ENCODE measurements at regions not wholly inside any gene's neighbourhood (a gene's known extent, or its start where the extent isn't known, plus 50 kb on each side); places are given as distances from the start of the nearest gene placed in this dataset.

DNA sequence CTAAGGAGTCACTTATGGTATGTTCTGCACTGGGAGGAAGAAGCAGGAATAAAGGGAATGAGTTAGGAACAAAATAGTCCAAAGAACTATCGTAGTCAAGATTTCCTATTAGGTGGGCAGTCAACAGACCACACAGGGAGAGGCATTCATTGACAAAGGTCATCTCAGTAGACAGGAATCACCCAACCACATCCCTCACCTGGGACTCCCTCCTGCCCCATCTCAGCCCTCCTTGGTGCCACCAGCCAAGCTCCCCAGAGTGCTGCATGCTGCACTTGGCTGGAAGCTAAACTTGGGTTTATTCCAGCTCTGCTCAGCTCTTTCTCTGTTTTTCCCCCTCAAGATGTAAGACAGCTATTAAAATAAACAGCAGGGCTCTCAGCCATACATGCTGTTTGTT is 72.3 kb upstream of the CTNNB1 start:
- peaks cover 6% of the 10 kb centered on the region for H3K36me3 Mint-ChIP-seq
- no peak overlapping the region for H3K27ac Mint-ChIP-seq
- no peaks in the 10 kb centered on the region for H3K27me3 Mint-ChIP-seq
- no peak overlapping the region for H3K4me3 Mint-ChIP-seq
- TF ChIP-seq, protein P1, sequence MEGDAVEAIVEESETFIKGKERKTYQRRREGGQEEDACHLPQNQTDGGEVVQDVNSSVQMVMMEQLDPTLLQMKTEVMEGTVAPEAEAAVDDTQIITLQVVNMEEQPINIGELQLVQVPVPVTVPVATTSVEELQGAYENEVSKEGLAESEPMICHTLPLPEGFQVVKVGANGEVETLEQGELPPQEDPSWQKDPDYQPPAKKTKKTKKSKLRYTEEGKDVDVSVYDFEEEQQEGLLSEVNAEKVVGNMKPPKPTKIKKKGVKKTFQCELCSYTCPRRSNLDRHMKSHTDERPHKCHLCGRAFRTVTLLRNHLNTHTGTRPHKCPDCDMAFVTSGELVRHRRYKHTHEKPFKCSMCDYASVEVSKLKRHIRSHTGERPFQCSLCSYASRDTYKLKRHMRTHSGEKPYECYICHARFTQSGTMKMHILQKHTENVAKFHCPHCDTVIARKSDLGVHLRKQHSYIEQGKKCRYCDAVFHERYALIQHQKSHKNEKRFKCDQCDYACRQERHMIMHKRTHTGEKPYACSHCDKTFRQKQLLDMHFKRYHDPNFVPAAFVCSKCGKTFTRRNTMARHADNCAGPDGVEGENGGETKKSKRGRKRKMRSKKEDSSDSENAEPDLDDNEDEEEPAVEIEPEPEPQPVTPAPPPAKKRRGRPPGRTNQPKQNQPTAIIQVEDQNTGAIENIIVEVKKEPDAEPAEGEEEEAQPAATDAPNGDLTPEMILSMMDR (conservative IDR thresholded peaks at IDR 0.05): no peak
- H3K4me1 Mint-ChIP-seq (ENCODE audit: unreplicated experiment): no peaks in the 10 kb centered on the region
- DNase-seq (ENCODE audit: extremely low spot score, unreplicated experiment): no peak
- H3K9me3 Mint-ChIP-seq: peaks cover 29% of the 10 kb centered on the region

DNA sequence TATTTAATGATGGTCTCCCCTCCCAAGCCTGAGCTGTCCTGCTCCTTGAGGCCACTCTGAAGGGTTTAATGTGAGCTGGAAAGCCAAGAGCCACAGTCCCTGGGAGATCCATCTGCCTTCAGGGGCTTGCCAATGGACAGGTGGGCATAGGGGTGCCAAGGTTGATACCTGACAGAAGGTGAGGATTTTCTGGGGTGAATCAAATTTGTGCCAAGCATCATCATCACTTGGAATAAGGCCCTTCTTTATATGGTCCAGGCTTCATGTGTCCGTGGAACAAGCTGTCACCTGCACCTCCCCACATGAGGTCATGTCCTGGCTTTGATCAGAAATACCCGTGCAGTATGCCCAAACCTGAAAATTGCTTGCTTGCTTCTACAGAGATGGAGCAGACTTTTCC is 71.9 kb upstream of the CTNNB1 start:
- TF ChIP-seq, protein P1 (conservative IDR thresholded peaks at IDR 0.05): no peak
- H3K4me1 Mint-ChIP-seq (ENCODE audit: unreplicated experiment): no peaks in the 10 kb centered on the region
- H3K27ac Mint-ChIP-seq: no peak overlapping the region
- no peak for DNase-seq (ENCODE audit: extremely low spot score, unreplicated experiment)
- H3K4me3 Mint-ChIP-seq: no peak overlapping the region
- peaks cover 29% of the 10 kb centered on the region for H3K9me3 Mint-ChIP-seq
- no peaks in the 10 kb centered on the region for H3K27me3 Mint-ChIP-seq
- H3K36me3 Mint-ChIP-seq: peaks cover 6% of the 10 kb centered on the region

DNA sequence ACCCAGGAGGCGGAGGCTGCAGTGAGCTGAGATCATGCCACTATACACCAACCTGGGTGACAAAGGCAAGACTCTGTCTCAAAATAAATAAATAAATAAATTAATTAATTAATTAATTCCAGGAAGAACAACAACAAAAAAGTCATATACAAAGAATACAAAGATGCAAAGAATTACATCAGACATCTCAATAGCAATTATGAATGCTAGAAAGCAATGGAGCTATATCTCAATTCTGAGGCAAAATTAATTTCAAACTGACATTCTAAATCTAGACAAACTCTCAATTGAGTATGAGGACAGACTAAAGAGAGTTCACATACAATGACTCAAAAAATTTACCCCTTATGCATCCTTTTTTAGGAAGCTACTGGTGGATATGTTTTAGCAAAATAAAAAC is 69.6 kb upstream of the CTNNB1 start:
- Mint-ChIP-seq H3K4me3 (no peak overlapping the region), H3K27ac (no peak overlapping the region), H3K36me3 (peaks cover 6% of the 10 kb centered on the region), H3K27me3 (no peaks in the 10 kb centered on the region), H3K4me1 (ENCODE audit: unreplicated experiment) (no peaks in the 10 kb centered on the region), H3K9me3 (peaks cover 29% of the 10 kb centered on the region)
- DNase-seq (ENCODE audit: extremely low spot score, unreplicated experiment): no peak
- TF ChIP-seq, protein P1 (conservative IDR thresholded peaks at IDR 0.05): no peak

DNA sequence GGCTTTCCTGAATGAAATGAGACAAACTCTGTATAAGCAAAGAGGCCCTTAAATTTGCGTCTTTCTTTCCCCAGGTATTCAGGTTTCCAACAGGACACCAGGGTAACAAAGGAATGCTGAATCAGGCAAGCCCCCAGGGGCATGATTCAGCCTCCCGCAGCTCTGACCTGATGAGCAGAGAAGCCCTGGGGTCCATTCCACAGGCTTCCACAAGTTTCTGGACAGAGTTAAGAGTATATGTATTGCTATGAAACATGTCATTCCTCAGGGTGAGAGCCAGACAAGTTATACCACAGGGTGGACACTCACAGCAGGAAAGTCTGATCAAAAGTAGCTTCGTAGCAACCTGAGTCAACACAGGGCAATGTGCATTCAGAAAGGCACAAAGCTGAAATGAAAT is 68.1 kb upstream of the CTNNB1 start:
- no peak overlapping the region for H3K27ac Mint-ChIP-seq

DNA sequence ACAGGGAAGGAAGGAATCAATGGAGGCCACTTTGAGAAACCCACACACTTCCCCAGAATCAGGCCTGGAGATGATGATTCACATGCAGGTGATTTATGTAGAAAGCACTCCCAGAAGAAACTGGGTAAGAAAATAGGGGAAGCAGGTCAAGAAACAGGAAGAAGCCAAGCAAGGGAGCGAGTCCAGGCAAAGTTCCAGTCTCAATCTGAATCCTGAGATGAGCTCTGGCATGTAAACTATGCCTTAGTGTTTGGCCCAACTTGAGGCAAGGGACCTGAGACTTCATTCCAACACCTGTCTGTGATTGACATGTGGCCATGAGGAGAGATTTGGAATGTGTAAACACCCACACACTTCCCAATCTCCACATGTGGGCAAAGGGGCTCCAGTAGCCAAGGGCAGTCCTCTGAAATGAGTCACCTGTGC is 61.6 kb upstream of the CTNNB1 start:
- H3K4me1 Mint-ChIP-seq (ENCODE audit: unreplicated experiment): peaks cover 8% of the 10 kb centered on the region
- H3K9me3 Mint-ChIP-seq: no peaks in the 10 kb centered on the region
- no peak for DNase-seq (ENCODE audit: extremely low spot score, unreplicated experiment)
- TF ChIP-seq, protein P1 (conservative IDR thresholded peaks at IDR 0.05): no peak
- no peak overlapping the region for H3K4me3 Mint-ChIP-seq
- no peaks in the 10 kb centered on the region for H3K36me3 Mint-ChIP-seq
- H3K27ac Mint-ChIP-seq: no peak overlapping the region
- no peaks in the 10 kb centered on the region for H3K27me3 Mint-ChIP-seq

More for the DNA sequence above, 68.1 kb upstream of the CTNNB1 start:
- Mint-ChIP-seq H3K36me3 (peaks cover 6% of the 10 kb centered on the region), H3K4me3 (no peak overlapping the region), H3K4me1 (ENCODE audit: unreplicated experiment) (no peaks in the 10 kb centered on the region), H3K27me3 (no peaks in the 10 kb centered on the region), H3K9me3 (peaks cover 19% of the 10 kb centered on the region)
- TF ChIP-seq, protein P1 (conservative IDR thresholded peaks at IDR 0.05): no peak
- no peak for DNase-seq (ENCODE audit: extremely low spot score, unreplicated experiment)

DNA sequence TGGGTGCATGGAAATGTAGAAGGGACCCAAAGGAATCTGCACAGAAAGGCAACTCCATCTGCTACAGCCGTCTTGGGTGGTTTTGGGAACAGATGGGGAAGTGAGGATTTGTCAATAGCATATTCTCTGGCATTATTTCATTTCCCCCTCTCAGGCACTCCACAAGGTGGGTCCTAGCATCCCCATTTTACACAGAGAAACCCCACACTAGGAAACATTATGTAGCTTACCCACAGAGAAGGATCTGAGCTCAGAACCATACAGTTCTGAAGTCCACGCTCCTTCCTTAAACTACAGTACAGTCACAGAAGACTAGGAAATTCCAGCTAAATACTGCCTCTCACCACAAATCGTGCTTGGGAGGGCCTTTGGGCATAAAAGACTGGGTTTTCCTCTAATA is 61.2 kb upstream of the CTNNB1 start:
- Mint-ChIP-seq H3K36me3 (no peaks in the 10 kb centered on the region), H3K27me3 (no peaks in the 10 kb centered on the region), H3K4me1 (ENCODE audit: unreplicated experiment) (peaks cover 8% of the 10 kb centered on the region), H3K9me3 (no peaks in the 10 kb centered on the region), H3K4me3 (no peak overlapping the region), H3K27ac (no peak overlapping the region)
- TF ChIP-seq, protein P1 (conservative IDR thresholded peaks at IDR 0.05): no peak
- DNase-seq (ENCODE audit: extremely low spot score, unreplicated experiment): no peak

All from type B pancreatic cell (in vitro differentiated cells).